ENCODE measurements at regions not wholly inside any gene's neighbourhood (a gene's known extent, or its start where the extent isn't known, plus 50 kb on each side); places are given as distances from the start of the nearest gene placed in this dataset.

GRCh38 chr5:125856949-125857348, 566.3 kb upstream of the GRAMD2B start:
- BruUV-seq (replicated peaks) = no TSS peak
- Histone ChIP-seq H3K79me2 (ENCODE audit: control insufficient read depth, insufficient read depth, low read length) (no peaks in the 10 kb centered on the region), H3K27me3 (replicated peaks in 1 of 2; ENCODE audit: control insufficient read depth in 2 of 2, insufficient read depth in 2 of 2, low read length in 1 of 2) (no peaks in the 10 kb centered on the region), H3K4me3 (no peak overlapping the region), H3K36me3 (ENCODE audit: control insufficient read depth in 2 of 2, insufficient read depth in 2 of 2, low read length in 1 of 2) (no peaks in the 10 kb centered on the region), H4K20me1 (ENCODE audit: control insufficient read depth, insufficient read depth) (no peaks in the 10 kb centered on the region), H3K4me2 (ENCODE audit: control insufficient read depth, insufficient read depth) (no peak overlapping the region), H2AFZ (ENCODE audit: control insufficient read depth, low read depth, low read length) (no peak overlapping the region), H3K9ac (ENCODE audit: control insufficient read depth, insufficient read depth, low read length) (no peak overlapping the region), H3K4me1 (ENCODE audit: control insufficient read depth, insufficient read depth, low read length) (no peaks in the 10 kb centered on the region), H3K27ac (ENCODE audit: control insufficient read depth, insufficient read depth) (no peak overlapping the region), H3K9me3 (replicated peaks; ENCODE audit: control insufficient read depth, insufficient read depth, low read length) (no peaks in the 10 kb centered on the region)
- WGBS (ENCODE audit: insufficient coverage, insufficient replicate concordance, low lambda C conversion rate, missing lambda C conversion rate) = 1% methylated on average over 3 of the region's 3 CpGs
- ATAC-seq (no peak), DNase-seq (ENCODE audit: low read depth, low spot score) (no peak), FAIRE-seq (no peak)
- TF ChIP-seq ZNF384 (IDR thresholded peaks at IDR 0.05; ENCODE audit: borderline replicate concordance, low read depth, low read length) (no peak), POLR2AphosphoS5 (IDR thresholded peaks at IDR 0.05; ENCODE audit: low read length) (no peak), ZNF622 (IDR thresholded peaks at IDR 0.05) (no peak), YY1 (IDR thresholded peaks at IDR 0.05; ENCODE audit: low read depth, low read length) (no peak), NR2C1 (IDR thresholded peaks at IDR 0.05) (no peak), GATAD2B (conservative IDR thresholded peaks at IDR 0.05; ENCODE audit: low read depth) (no peak), KDM1A (IDR thresholded peaks at IDR 0.05; ENCODE audit: borderline replicate concordance) (no peak), MAX (IDR thresholded peaks at IDR 0.05; ENCODE audit: low read depth, low read length) (no peak), CUX1 (IDR thresholded peaks at IDR 0.05; ENCODE audit: insufficient replicate concordance, low read depth, low read length) (no peak), STAT1 (conservative IDR thresholded peaks at IDR 0.05) (no peak), IKZF2 (IDR thresholded peaks at IDR 0.05) (no peak), RAD21 (IDR thresholded peaks at IDR 0.05; ENCODE audit: insufficient read depth, low read depth, low read length) (no peak), NBN (IDR thresholded peaks at IDR 0.05) (no peak), PAX8 (IDR thresholded peaks at IDR 0.05) (no peak), GABPA (IDR thresholded peaks at IDR 0.05; ENCODE audit: low read depth) (no peak), USF2 (IDR thresholded peaks at IDR 0.05; ENCODE audit: borderline replicate concordance, low read depth, low read length) (no peak), CBX5 (IDR thresholded peaks at IDR 0.05; ENCODE audit: low read depth) (no peak), EGR1 (IDR thresholded peaks at IDR 0.05; ENCODE audit: borderline replicate concordance in 1 of 2, low read depth in 2 of 2, low read length in 2 of 2) (no peak), DPF2 (IDR thresholded peaks at IDR 0.05) (no peak)
- in situ Hi-C loops (cut with MboI) = no loop called here
- ChIA-PET POLR2A (no interaction called here), CTCF (no interaction called here), SMC1A (ENCODE audit: uncharacterized antibody, unreplicated experiment) (interaction anchor here (0.6 kb wide), 1 partner anchor 410 kb away, joined by 3 read pairs; no protein-coding TSS in a partner anchor), RAD21 (ENCODE audit: unreplicated experiment) (no interaction called here)
- intact Hi-C loops (cut with micrococcal nuclease; ENCODE audit: unreplicated experiment) = no loop called here

All from GM12878 (cell line).